DOHH2 (cell line): ENCODE measurements at regions not wholly inside any gene's neighbourhood (a gene's known extent, or its start where the extent isn't known, plus 50 kb on each side); places are given as distances from the start of the nearest gene placed in this dataset.

ENCODE experiments used
- H3F3A ChIP-seq: fragments of 200-600 bp; sonication (generic), shearing (Covaris generic); 2 replicates; pipeline ENCODE4 v1.6.0; 2016; ENCODE audit warnings: antibody characterized with exemption, mild to moderate bottlenecking; ENCODE audit not compliant: control insufficient read depth, insufficient read depth
- H3K27ac ChIP-seq: fragments of 200-600 bp; sonication (generic); 2 replicates; pipeline ENCODE4 v1.5.1; 2014; ENCODE audit warnings: low read depth, mild to moderate bottlenecking, low read length, moderate library complexity
- H3K27me3 ChIP-seq: fragments of 200-600 bp; sonication (generic); 2 replicates; pipeline ENCODE4 v1.6.1; 2014; ENCODE audit warnings: mild to moderate bottlenecking, low read length, mixed read lengths; ENCODE audit not compliant: control insufficient read depth
- H3K36me3 ChIP-seq: fragments of 200-600 bp; sonication (generic); 2 replicates; pipeline ENCODE4 v1.6.1; 2014; ENCODE audit warnings: mild to moderate bottlenecking, low read length, moderate library complexity, mixed read lengths; ENCODE audit not compliant: control insufficient read depth
- H3K4me1 ChIP-seq: fragments of 200-600 bp; sonication (generic); 2 replicates; pipeline ENCODE4 v1.6.1; 2014; ENCODE audit warnings: mild to moderate bottlenecking, low read length, mixed read lengths; ENCODE audit not compliant: control insufficient read depth
- H3K4me2 ChIP-seq: fragments of 200-600 bp; sonication (generic); 2 replicates; pipeline ENCODE4 v1.6.0; 2014; ENCODE audit warnings: mild to moderate bottlenecking, low read length, moderate library complexity
- H3K4me3 ChIP-seq: fragments of 200-600 bp; sonication (generic); 2 replicates; pipeline ENCODE4 v1.5.1; 2014; ENCODE audit warnings: mild to moderate bottlenecking, low read length, mixed read lengths
- H3K79me2 ChIP-seq: fragments of 200-600 bp; sonication (generic); 2 replicates; pipeline ENCODE4 v1.6.1; 2014; ENCODE audit warnings: mild to moderate bottlenecking, low read length, mixed read lengths; ENCODE audit not compliant: control insufficient read depth
- H3K9me2 ChIP-seq: fragments of 200-600 bp; sonication (generic); replicated peaks from 2 replicates; pipeline ENCODE4 v1.6.1; 2014; ENCODE audit warnings: mild to moderate bottlenecking, low read length, mixed read lengths; ENCODE audit not compliant: control insufficient read depth
- H3K9me3 ChIP-seq: fragments of 200-600 bp; sonication (generic); 2 replicates; pipeline ENCODE4 v1.6.1; 2014; ENCODE audit warnings: antibody characterized with exemption, low read length, mixed read lengths; ENCODE audit not compliant: control insufficient read depth, insufficient read depth
- H4K20me1 ChIP-seq: fragments of 200-600 bp; sonication (generic); 2 replicates; pipeline ENCODE4 v1.6.0; 2014; ENCODE audit warnings: low read depth, mild to moderate bottlenecking, antibody characterized with exemption, low read length, moderate library complexity; ENCODE audit not compliant: control insufficient read depth, insufficient read depth
- CTCF ChIP-seq: fragments of 200-600 bp; sonication (generic); IDR thresholded peaks from one replicate; pipeline ENCODE4 v1.5.1; 2014; ENCODE audit warnings: antibody characterized with exemption, mild to moderate bottlenecking, low read depth, low read length; ENCODE audit not compliant: poor library complexity, severe bottlenecking
- EZH2phosphoT487 ChIP-seq: fragments of 200-600 bp; sonication (generic); IDR thresholded peaks from 2 replicates; pipeline ENCODE4 v1.6.1; 2017; ENCODE audit warnings: borderline replicate concordance, mild to moderate bottlenecking, antibody characterized with exemption, low read length, moderate library complexity, mixed read lengths

- H3K9me2 ChIP-seq, result no peaks in the 10 kb centered on the region
- TF ChIP-seq CTCF (no peak), EZH2phosphoT487 (no peak)
- no peak overlapping the region for H3K4me3 ChIP-seq
- no peaks in the 10 kb centered on the region for H3K79me2 ChIP-seq
- H3K4me2 ChIP-seq, result no peak overlapping the region
- H4K20me1 ChIP-seq, result no peaks in the 10 kb centered on the region
- H3F3A ChIP-seq, result no peaks in the 10 kb centered on the region
- no peak overlapping the region for H3K27ac ChIP-seq
- H3K4me1 ChIP-seq, result no peaks in the 10 kb centered on the region
- no peaks in the 10 kb centered on the region for H3K36me3 ChIP-seq
- no peaks in the 10 kb centered on the region for H3K27me3 ChIP-seq
- H3K9me3 ChIP-seq, result no peaks in the 10 kb centered on the region
Observed at GRCh38 chr10:2728087-2728486, 339.3 kb upstream of the PFKP start.

GRCh38 chr10:2716596-2716995 lies 350.8 kb upstream of the PFKP start:
- Histone ChIP-seq H3K27ac (no peak overlapping the region), H3K4me1 (no peaks in the 10 kb centered on the region), H3K36me3 (no peaks in the 10 kb centered on the region), H3K4me2 (no peak overlapping the region), H3K27me3 (no peaks in the 10 kb centered on the region), H3K9me3 (no peaks in the 10 kb centered on the region), H3K79me2 (no peaks in the 10 kb centered on the region), H3K4me3 (no peak overlapping the region), H3F3A (no peaks in the 10 kb centered on the region), H3K9me2 (no peaks in the 10 kb centered on the region), H4K20me1 (no peaks in the 10 kb centered on the region)
- no peak for TF ChIP-seq CTCF
- no peak for TF ChIP-seq EZH2phosphoT487

GRCh38 chr10:2714597-2714996 lies 352.8 kb upstream of the PFKP start:
- Histone ChIP-seq H3K27me3 (no peaks in the 10 kb centered on the region), H3F3A (no peaks in the 10 kb centered on the region), H4K20me1 (no peaks in the 10 kb centered on the region), H3K4me2 (no peak overlapping the region), H3K4me3 (no peak overlapping the region), H3K36me3 (no peaks in the 10 kb centered on the region), H3K27ac (no peak overlapping the region), H3K9me2 (no peaks in the 10 kb centered on the region), H3K4me1 (no peaks in the 10 kb centered on the region), H3K79me2 (no peaks in the 10 kb centered on the region), H3K9me3 (peaks cover 7% of the 10 kb centered on the region; the same call in 1 of the 2 replicates)
- no peak for TF ChIP-seq CTCF
- TF ChIP-seq EZH2phosphoT487, result no peak

GRCh38 chr10:2703953-2704352 lies 363.4 kb upstream of the PFKP start:
- H3K36me3 ChIP-seq, result no peaks in the 10 kb centered on the region

More at GRCh38 chr10:2703953-2704352, 363.4 kb upstream of the PFKP start:
- no peaks in the 10 kb centered on the region for H3K9me3 ChIP-seq
- no peaks in the 10 kb centered on the region for H3F3A ChIP-seq
- H3K4me1 ChIP-seq, result 0 out of 2 replicates have a peak, but pooled peaks cover 5% of the 10 kb centered on the region
- H3K4me2 ChIP-seq, result no peak overlapping the region
- H3K4me3 ChIP-seq, result no peak overlapping the region
- H3K79me2 ChIP-seq, result no peaks in the 10 kb centered on the region
- no peaks in the 10 kb centered on the region for H3K9me2 ChIP-seq
- H3K27me3 ChIP-seq, result no peaks in the 10 kb centered on the region
- no peak overlapping the region for H3K27ac ChIP-seq
- no peak for TF ChIP-seq EZH2phosphoT487
- no peak for TF ChIP-seq CTCF
- H4K20me1 ChIP-seq, result no peaks in the 10 kb centered on the region
